COR-L47 (cell line): ENCODE measurements at regions not wholly inside any gene's neighbourhood (a gene's known extent, or its start where the extent isn't known, plus 50 kb on each side); places are given as distances from the start of the nearest gene placed in this dataset.
"Not testable (repeated sequence)": the region's sequence is repeated elsewhere in the genome, so short reads cannot be mapped to it uniquely, and the experiment has no call there.

ENCODE experiments used
- DNase-seq: peaks from one replicate; lab custom pipeline; 2025; lab: John Stamatoyannopoulos, UW

- DNase-seq, result not testable (repeated sequence)
Observed at GRCh38 chrX:31014474-31014873, 57.4 kb downstream of the FTHL17 start.

DNA sequence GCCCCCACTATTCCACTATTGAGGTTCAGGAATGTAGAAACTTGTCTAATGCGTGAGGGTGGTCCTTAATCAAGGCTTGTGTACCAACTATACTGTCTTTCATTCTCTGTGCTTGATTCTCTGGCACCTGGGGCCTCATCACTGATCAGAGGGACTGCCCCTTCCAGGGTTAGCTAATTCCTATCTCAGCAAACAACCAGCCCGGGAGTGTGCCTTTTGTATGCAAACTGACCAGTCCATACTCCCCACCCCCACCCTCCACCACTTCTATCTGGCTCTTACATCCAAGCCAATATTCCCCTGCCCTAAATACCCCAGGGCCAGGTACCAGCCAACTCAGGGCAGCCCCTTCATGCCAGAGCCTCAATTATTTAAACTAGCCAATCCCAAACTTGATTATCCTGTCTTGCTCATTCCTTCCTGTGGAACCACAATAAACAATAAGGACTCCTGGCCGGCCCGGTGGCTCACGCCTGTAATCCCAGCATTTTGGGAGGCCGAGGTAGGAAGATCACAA, 59.3 kb downstream of the FTHL17 start:
- DNase-seq, result no peak

- DNase-seq, result no peak
Observed at GRCh38 chrX:31007321-31007720, 64.5 kb downstream of the FTHL17 start.

DNA sequence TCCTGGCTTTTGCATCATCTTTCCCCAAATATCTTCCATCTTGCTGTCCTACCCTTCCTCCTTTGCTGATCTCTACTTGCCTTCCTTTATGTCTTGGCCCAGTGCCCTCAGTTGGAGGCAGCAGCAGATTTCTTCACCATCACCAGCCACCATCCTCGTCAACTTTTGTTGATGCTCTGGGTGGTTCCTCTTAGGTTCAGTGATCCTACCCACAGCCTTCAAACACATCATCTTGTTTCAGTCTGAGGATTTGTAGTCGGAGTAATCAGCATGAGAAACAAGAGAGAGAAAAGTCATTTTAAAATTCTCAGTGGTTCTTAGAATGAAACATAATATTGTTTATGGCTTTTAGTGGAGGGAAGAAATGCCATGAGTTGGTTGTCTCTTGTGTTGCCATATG, 65.8 kb downstream of the FTHL17 start:
- no peak for DNase-seq

DNA sequence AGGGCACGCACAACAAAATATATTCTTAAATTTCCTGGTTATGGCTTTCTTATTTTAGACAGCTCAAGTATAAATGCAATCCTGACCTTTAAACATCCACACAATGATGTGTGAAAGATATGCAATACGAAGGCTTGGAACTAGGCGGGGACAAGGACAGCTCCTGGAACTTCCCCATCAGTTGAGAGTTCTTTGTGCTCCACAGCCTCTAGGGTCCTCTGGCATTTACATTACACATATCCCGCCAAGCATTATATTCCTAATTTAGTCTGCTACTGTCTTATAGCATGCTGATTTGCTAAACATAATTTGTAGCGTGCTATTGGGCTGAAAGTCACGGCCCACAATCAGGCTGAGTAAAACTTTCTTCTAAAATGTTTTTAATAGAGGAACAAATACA, 74.4 kb downstream of the FTHL17 start:
- no peak for DNase-seq

DNA sequence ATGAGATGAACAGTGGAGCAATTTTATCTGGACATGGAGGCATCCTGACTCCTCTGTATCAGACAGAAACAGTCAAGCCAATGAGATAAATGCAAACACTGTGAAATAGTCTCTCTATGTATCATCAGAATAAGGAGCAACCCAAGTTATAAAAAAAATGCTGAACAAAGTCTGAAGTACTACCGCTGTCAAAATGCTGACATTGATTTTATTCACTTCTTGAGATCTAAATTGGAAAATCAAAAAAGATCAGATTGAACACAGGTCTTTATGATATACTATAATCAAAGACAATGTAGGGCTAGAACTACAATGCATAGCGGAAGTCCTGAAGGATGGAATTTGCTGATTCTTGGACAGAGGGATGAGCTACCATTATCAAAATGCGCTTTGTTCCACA, 76.1 kb downstream of the FTHL17 start:
- DNase-seq, result no peak

DNA sequence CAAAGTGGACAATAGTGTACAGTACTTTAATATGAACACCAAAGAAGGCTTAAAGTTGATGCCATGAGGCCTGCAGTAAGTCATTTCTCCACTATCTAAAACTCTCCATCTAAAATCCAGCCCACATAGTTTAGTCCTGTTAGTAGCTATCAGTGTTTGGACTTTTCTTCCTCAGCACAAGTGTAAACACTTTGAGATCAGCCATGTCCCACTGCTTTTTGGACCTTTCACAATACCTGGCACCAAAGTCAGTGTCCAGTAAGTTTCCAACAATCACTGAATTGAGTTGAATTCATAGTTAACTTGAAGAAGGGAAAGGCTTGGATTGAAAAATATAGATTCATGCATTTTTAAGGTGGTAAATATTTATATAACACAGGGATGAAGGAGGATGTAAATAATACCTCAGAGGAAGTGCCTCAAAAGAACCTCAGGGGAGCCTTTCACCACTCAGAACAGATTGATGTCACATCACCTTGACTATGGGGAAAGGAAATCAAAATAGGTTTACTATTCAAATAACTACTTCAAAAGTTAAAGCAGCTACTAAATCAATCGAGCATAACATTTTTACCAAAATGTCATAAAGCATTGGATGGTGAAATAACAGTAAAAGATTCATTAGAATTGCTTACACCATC, 76.7 kb downstream of the FTHL17 start:
- DNase-seq, result no peak

GRCh38 chrX:30994018-30994417, 77.8 kb downstream of the FTHL17 start:
- not testable (repeated sequence) for DNase-seq

- peak; percentile 25 for DNase-seq
Observed at GRCh38 chrX:30992381-30992904, 79.4 kb downstream of the FTHL17 start.

DNA sequence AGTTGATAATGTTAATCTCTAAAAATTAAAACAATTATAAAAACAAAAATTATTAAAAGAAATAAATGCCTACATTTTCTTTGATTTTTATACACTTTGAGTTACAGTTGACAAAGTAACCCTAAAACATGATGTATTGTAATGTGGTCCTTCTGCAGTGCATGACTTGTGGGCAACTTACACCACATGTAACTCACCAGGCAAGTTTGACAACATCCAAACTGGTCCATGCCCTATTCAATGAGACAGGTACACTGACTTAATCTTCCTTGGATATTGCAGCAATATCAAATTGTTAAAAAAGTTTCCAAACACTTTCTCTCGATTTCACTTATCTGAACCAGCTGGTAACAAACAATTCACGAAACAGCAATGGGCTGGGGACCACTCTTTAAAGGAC, 81.5 kb downstream of the FTHL17 start:
- no peak for DNase-seq

GRCh38 chrX:30982467-30982866, 89.4 kb downstream of the FTHL17 start:
- DNase-seq, result no peak

- DNase-seq, result no peak
Observed at GRCh38 chrX:30981968-30982367, 89.9 kb downstream of the FTHL17 start.

DNA sequence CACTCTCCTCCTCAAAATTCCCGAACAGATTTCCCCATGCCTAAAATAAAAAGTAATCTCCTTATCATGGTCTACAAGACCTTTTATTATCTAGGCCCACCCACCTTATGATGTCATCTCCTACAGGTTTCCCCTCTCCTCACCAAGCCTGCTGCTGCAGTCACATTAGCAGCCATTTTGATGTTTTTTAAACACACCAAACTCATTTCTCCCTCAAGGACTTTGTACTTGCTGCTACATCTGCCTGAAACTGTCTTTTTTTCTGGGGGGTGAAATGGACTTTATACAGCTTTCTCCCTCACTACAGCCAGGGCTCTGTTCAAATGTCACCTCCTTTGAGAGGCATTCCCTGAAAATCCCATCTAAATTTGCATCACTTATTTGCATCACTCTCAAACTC, 90.2 kb upstream of the TAB3 start:
- no peak for DNase-seq

- no peak for DNase-seq
Observed at GRCh38 chrX:30975467-30975866, 86.4 kb upstream of the TAB3 start.

DNA sequence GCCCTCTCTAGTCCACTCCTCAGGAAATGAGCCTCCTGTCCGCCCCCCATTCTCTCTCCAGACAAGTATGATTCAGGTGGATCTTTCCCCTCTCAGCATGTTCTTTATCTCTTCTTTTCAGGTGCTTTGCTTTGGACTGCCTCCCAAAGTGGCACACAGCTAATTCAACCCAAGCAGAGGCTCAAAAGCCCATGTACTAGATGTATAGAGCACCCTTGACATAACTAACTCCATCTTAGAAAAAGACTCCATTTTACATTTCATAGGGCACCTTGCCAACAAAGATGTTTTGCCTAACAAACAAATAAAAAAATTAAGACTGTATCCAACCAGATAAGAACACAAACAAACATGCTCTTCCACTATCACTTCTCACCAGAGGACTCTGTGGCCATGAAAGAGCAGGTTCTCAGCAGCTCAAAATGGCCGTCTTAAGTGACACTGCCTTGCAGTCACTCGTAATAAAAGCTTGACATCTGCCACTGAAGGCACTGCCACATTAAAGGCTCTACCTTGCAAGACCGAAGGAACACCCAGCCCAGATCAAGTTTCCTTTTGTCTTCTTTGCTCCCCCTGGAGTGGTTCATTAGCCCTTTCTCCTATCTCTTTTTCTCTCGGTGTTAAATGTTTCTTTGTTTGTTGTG, 84.9 kb upstream of the TAB3 start:
- DNase-seq, result no peak

DNA sequence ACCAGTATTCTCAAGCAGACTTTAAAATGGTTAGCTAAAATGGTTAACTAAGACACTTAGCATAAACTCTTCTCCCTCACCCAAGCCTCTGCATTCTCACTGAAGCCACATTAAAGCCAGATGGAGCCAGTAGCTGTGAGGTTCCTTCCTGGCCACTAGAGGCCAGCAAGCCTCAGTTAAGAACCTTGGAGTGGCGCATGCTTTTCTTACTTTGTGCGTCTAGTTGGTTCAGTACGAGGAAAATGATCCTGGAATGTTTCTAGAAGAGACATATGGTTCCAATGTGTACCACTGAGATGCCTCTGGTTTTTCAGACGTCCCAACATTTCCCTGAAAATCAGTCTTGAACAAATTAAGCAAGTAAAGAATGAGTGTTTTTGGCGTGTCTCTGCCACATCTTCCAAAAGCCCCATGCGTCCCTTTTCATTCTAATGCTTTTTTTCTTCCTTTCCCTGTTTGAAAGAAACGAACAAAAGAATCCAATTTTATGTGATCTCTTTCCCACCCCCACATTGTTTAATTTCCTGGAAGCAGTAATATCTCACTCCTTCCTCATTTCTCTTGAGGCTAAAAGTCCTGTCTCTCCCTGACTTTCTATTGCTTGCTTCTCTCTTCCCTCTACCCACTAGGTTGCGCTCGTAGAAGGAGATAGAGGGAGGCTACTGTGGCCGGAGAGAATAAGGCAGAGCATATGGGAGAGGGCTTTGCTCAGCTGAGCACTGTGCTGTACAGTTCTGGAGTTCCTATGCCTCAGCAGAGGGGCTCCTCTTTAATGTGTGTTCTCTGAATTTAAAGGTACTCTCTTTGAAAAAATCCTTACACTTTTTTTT, 82.9 kb upstream of the TAB3 start:
- DNase-seq, result no peak

DNA sequence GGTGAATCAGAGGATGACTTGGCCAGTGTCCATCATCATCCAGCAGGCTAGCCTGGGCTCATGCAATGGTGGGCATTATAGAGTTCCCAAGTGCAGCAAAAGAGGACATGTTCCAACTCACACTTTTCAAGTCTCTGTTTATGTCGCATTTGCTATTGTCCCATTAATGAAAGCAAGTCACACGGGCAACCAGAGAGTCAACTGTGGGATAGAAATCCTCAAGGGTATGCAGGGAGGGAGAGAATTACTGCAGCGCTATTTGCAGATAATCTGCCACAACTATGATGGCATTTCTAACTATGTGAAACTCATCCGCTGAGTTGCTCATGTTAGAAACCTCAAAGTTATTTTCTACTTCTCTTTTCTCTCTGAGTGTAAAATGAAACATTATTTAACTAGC, 78.5 kb upstream of the TAB3 start:
- no peak for DNase-seq

- no peak for DNase-seq
Observed at GRCh38 chrX:30965767-30966166, 76.7 kb upstream of the TAB3 start.

DNA sequence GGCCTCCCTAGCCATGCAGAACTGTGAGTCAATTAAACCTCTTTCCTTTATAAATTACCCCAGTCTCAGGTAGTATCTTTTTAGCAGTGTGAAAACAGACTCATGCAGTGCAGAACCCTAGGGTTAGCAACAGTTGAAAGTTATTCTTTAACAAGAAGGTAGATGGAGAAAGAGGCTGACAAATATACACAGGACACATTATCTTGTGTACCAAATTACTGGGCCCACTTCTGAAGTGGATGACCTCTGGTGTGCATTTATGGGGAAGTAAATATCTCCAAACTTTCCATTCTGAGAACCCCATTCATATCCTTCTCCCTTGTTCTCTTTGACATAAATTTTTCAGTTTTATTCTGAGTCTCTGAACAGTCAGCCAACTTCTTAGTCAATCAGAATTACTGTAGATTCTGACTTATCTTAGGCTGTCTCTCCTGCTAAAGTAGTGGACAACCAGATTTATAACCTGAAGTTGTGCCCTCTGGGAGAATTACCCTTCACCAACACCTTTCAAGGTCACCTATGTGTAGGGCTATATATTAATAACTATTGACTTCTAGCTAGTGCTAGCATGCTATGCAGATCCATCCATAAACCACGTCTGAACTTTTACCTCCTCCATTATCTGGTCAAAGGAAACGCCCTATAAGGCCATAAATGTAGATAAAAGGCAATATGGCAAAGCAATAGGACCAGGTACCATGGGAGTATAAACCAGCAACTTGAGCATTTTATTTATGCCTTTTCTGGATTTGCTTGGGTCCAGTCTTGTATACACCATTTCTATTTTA, 72.5 kb upstream of the TAB3 start:
- no peak for DNase-seq

GRCh38 chrX:30957753-30958152, 68.7 kb upstream of the TAB3 start:
- DNase-seq, result no peak

DNA sequence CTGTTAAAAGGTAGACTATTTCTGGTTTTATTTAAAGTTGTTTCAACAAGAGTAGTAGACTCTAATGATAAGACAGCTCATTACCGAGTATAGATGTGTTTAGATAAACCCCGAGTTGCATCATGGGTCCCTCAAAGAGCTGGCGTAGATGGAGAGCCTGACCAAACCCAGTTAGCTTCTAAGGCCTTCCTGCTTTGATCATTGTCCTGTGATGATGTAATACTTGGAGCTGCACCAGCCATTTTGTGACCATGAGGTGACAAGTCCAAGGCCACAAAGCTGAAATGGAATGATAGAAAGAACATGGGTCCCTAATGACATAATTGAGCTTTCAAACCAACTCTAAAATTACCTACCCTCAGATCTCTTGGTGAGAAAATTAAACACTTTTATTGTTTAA, 66.6 kb upstream of the TAB3 start:
- no peak for DNase-seq

DNA sequence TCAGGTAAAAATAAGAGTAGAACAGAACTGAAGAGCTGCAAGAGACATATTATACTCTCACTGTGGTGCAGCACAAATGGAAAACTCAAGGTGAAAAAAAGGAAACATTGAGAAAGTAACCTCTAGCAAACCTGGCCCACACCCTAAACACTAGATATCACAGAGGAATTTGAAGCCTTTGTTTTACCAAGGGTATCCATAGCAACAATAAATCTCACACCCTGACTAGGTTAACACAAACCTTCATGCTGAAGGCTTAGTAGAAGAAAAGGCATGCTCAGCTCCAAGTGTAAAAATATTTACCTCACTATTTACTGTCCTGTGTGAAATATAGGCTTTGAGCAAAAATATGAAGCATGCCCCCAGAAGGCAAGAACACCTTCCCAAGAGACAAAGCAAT, 61.9 kb upstream of the TAB3 start:
- DNase-seq, result no peak
